Ectodermal cell (in vitro differentiated cells): ENCODE measurements at regions not wholly inside any gene's neighbourhood (a gene's known extent, or its start where the extent isn't known, plus 50 kb on each side); places are given as distances from the start of the nearest gene placed in this dataset.

Experiments used
- H3K27ac ChIP-seq: 2 replicates; pipeline ENCODE4 v1.7.0; 2013; ENCODE audit warnings: mild to moderate bottlenecking, low read depth, low read length; ENCODE audit not compliant: insufficient read depth, poor library complexity, severe bottlenecking
- H3K27me3 ChIP-seq: 2 replicates; pipeline ENCODE4 v1.7.0; 2013; ENCODE audit warnings: mild to moderate bottlenecking, low read length; ENCODE audit not compliant: insufficient read depth, control insufficient read depth, poor library complexity, severe bottlenecking
- H3K36me3 ChIP-seq: one replicate; pipeline ENCODE4 v1.7.0; 2013; ENCODE audit warnings: low read length; ENCODE audit not compliant: control insufficient read depth, insufficient read depth
- H3K4me1 ChIP-seq: one replicate; pipeline ENCODE4 v1.7.0; 2013; ENCODE audit warnings: low read length; ENCODE audit not compliant: control insufficient read depth, insufficient read depth
- H3K4me3 ChIP-seq: 2 replicates; pipeline ENCODE4 v1.7.0; 2013; ENCODE audit warnings: low read depth, low read length, control low read depth; ENCODE audit not compliant: insufficient read depth
- H3K9me3 ChIP-seq: 2 replicates; pipeline ENCODE4 v1.7.0; 2013; ENCODE audit warnings: mild to moderate bottlenecking, low read length, moderate library complexity; ENCODE audit not compliant: control insufficient read depth
- WGBS, 2 experiments: methylation state at CpG; one replicate each; pipeline ENCODE4 v1.1.7; 2013; ENCODE audit warnings: missing lambda C conversion rate in 2 of 2; 5-methylcytosine and 5-hydroxymethylcytosine counted together

DNA sequence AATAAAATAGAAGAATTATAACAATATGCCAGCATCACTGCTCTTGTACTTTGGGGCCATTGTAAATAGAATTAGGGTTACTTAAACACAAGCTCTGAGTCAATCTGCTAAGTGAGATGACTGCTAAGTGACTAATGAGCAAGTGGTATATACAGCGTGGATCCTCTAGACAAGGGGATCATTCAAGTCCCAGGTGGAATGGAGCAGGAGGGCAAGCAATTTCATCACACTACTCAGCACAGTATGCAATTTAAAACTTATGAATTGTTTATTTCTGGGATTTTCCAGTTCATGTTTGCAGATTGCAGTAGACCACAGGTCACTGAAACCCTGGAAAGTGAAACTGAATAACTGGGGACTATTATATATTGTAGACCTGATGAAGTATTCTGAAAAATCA is 235.3 kb downstream of the BTBD3 start:
- Histone ChIP-seq H3K27me3 (no peaks in the 10 kb centered on the region), H3K27ac (no peak overlapping the region), H3K9me3 (no peaks in the 10 kb centered on the region), H3K36me3 (no peaks in the 10 kb centered on the region), H3K4me3 (no peak overlapping the region), H3K4me1 (no peaks in the 10 kb centered on the region)
- 91 to 100% methylated on average over 1 of the region's 1 CpG for WGBS, 2 experiments

DNA sequence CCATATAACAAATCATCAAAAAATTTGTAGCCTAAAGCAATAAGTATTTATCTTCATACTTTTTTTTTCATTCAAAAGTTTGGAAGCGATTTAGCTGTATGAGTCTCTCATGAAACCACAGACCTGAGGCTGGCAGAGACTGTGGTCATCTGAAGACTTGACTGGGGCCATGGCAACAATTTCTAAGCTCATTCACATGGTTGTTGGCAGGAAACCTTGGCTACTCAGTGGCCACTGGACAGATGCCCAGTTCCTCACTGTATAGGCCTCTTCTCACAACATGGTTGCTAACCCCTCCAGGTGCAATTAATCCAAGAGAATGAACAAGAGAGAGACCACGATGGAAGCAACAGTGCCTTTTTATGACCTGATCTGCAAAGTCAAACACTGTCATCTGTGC is 235.9 kb downstream of the BTBD3 start:
- Histone ChIP-seq H3K36me3 (no peaks in the 10 kb centered on the region), H3K4me1 (no peaks in the 10 kb centered on the region), H3K27ac (no peak overlapping the region), H3K9me3 (no peaks in the 10 kb centered on the region), H3K4me3 (no peak overlapping the region), H3K27me3 (no peaks in the 10 kb centered on the region)
- WGBS, 2 experiments, result 87 to 100% methylated on average over 2 of the region's 2 CpGs

DNA sequence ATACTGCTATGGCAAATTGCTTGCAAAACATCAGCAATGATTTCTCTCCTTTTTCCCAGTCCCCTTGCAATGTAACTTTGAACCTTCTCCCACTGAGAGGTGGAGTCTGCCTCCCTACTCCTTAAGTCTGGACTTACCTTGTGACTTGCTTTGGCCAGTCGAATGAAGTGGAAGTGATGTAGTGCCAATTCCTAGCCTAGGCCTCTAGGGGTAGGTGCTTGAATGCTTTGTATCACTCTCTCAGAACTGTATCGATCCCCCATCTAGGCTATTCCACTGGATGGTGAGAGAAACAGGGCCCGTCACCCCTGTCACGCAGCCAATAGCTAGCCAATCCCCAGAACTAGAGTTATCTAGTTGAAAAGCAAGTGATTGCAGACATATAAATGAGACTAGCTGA is 238.6 kb downstream of the BTBD3 start:
- Histone ChIP-seq H3K27me3 (no peaks in the 10 kb centered on the region), H3K27ac (no peak overlapping the region), H3K4me1 (no peaks in the 10 kb centered on the region), H3K9me3 (no peaks in the 10 kb centered on the region), H3K4me3 (no peak overlapping the region), H3K36me3 (no peaks in the 10 kb centered on the region)
- WGBS, 2 experiments, result 94 to 98% methylated on average over 4 of the region's 4 CpGs

DNA sequence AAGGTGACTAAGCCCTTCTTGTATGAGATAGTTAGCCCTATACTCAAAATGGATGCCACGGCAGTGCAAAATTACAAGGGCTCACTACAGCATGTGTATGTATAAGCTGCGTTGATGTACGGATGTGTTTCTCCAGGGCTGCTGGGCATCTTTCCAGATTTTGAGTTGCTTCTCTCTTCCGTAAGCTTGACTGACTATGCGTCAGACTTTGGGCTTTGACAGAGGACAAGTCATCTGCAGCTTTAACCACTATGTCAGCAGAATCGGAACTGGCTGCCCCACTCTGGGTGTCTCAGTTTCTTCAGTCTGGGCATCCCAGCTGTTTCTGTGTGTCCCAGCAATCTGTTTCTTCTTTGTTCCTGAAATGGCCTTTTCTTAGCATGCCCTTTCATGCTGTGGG is 241.6 kb downstream of the BTBD3 start:
- WGBS, 2 experiments, result 94 to 95% methylated on average over 6 of the region's 6 CpGs
- Histone ChIP-seq H3K4me1 (no peaks in the 10 kb centered on the region), H3K4me3 (no peak overlapping the region), H3K27ac (no peak overlapping the region), H3K9me3 (no peaks in the 10 kb centered on the region), H3K36me3 (no peaks in the 10 kb centered on the region), H3K27me3 (no peaks in the 10 kb centered on the region)

DNA sequence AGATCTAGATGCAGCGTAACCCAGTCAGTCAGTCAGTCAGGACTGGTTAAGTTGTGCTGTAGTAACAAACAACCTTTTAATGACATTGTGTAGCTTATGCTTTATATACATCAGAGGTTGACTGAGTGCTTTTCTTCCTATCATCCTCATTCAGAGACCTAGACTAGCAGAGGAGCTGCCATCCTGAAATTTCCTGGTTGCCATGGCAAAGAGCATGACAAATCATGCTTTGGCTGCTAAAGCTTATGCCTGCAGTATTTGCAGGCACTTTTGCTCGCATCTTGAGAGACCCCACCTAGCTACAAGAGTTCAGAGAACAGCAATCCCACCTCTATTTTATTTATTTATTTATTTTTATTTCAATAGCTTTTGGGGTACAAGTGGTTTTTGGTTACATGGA is 244.0 kb downstream of the BTBD3 start:
- no peak overlapping the region for H3K4me3 ChIP-seq
- H3K4me1 ChIP-seq, result no peaks in the 10 kb centered on the region
- 92 to 93% methylated on average over 2 of the region's 2 CpGs for WGBS, 2 experiments
- H3K36me3 ChIP-seq, result no peaks in the 10 kb centered on the region
- no peaks in the 10 kb centered on the region for H3K27me3 ChIP-seq
- H3K27ac ChIP-seq, result no peak overlapping the region
- no peaks in the 10 kb centered on the region for H3K9me3 ChIP-seq

DNA sequence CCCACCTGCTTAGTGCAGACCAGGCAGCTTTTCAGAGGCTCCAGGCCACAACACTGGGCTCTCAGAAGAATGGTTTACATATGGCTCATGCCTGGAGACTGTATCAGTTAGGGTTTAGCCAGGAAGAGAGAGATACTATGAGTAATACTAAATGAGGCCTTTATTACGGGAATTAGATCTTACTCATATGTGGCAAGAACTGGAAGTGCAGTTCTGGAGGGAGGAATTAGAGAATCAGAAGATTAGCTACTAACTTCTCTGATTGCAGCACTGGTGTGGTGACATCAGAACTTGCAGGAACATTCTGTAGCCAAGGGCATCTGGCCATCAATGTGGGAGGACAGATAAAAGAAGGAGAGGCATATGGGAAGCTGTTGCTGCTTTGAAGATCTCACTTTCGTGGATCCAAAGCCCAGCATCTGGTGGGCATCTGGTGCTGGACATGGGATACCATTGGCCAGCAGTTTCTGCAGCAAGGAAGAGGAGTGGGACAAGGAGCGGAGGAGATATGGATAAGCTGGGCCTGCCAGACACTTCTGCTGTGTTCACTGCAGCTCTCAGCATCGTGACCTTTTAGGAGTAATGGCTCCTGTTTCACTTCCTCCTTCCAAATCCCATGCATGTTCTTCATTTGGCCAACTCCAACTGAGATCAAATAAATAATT is 248.5 kb downstream of the BTBD3 start:
- no peaks in the 10 kb centered on the region for H3K9me3 ChIP-seq
- 92 to 93% methylated on average over 4 of the region's 4 CpGs for WGBS, 2 experiments
- H3K4me1 ChIP-seq, result no peaks in the 10 kb centered on the region
- H3K27me3 ChIP-seq, result no peaks in the 10 kb centered on the region
- no peaks in the 10 kb centered on the region for H3K36me3 ChIP-seq
- H3K27ac ChIP-seq, result no peak overlapping the region
- H3K4me3 ChIP-seq, result no peak overlapping the region

DNA sequence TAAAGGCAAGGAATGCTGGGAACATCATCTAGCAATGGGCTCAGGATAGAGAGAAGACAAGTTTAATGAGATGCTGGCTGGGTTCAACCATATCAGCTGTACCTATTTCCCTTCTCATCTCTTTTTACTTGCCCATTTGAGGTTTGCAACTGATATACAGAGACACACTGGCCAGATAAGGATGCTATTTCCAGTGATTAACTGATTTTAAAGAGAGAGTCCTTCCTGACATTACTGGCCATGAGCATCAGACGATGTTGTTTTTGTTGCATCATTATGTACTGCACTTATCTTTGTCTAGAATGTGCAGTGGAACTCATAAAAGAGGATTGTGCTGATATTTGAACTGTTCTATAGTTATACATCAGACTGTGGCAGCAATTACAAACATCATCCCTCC is 252.7 kb downstream of the BTBD3 start:
- no peaks in the 10 kb centered on the region for H3K4me1 ChIP-seq
- WGBS, 2 experiments, result 91 to 100% methylated on average over 1 of the region's 1 CpG
- H3K9me3 ChIP-seq, result no peaks in the 10 kb centered on the region
- H3K27me3 ChIP-seq, result no peaks in the 10 kb centered on the region
- no peak overlapping the region for H3K4me3 ChIP-seq
- no peak overlapping the region for H3K27ac ChIP-seq
- no peaks in the 10 kb centered on the region for H3K36me3 ChIP-seq

DNA sequence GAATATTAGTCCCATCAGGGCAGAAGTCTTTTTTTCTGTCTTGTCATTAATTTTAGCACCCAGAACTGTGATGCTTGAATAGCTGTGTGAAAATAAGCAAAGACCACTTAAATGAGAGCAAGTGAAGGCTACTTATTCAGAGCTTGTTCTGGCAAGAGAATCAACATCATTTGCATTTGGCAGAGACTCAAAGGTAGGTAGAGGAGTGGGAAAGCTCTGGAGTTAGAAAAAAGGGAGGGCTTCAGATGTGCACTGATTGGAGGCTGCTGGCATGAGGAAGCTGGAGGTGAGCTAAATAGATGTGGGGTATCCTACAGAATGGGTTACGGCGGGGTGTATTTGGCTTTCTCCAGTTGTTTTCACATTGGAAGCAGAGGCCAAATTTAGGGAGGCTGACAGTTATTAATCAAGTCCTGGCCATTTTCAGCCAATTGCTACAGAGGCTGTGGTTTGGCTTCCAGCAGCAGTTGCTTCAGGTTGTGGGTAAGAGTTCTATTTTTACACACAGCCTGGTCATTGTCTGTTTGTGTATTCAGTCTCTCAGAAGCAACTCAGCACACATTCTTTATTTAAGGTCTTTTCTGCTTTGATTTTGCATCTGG is 254.3 kb downstream of the BTBD3 start:
- H3K9me3 ChIP-seq, result no peaks in the 10 kb centered on the region
- 97 to 98% methylated on average over 2 of the region's 2 CpGs for WGBS, 2 experiments
- H3K4me3 ChIP-seq, result no peak overlapping the region
- no peaks in the 10 kb centered on the region for H3K27me3 ChIP-seq
- no peaks in the 10 kb centered on the region for H3K36me3 ChIP-seq
- no peak overlapping the region for H3K27ac ChIP-seq
- H3K4me1 ChIP-seq, result no peaks in the 10 kb centered on the region

DNA sequence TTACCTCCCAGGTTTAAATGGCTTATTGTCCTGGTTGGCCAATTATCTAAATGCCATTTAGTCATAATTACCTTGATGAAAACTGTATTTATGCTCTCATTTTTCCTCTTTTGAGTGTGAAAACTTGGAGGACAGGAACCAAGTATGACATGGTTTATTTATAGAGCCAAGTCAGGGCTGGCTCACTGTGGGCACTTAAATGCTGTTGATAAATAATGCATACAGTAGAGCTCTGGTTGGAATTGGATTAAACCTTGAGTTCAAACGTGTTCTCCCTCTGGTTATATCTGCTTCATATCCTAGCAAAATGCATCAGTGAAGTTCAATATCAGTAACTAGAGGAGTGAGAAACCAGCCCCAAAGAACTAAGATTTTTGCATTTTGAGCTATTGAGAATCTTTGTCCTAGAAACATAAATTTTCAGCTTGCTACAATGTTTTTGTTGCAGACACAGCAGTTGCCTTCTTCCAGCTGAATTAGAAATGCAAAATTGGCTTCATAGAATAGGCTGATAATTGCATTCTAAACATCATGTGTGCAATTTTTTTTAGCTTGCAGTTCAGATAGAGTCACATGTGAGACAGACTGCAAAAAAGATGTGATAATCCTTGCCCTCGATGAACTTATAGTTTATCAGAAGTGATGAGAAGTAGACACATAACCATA is 255.8 kb downstream of the BTBD3 start:
- WGBS, 2 experiments, result 82 to 93% methylated on average over 1 to 2 of the region's 2 CpGs
- no peak overlapping the region for H3K27ac ChIP-seq
- no peaks in the 10 kb centered on the region for H3K27me3 ChIP-seq
- no peaks in the 10 kb centered on the region for H3K9me3 ChIP-seq
- H3K4me3 ChIP-seq, result no peak overlapping the region
- no peaks in the 10 kb centered on the region for H3K36me3 ChIP-seq
- no peaks in the 10 kb centered on the region for H3K4me1 ChIP-seq

DNA sequence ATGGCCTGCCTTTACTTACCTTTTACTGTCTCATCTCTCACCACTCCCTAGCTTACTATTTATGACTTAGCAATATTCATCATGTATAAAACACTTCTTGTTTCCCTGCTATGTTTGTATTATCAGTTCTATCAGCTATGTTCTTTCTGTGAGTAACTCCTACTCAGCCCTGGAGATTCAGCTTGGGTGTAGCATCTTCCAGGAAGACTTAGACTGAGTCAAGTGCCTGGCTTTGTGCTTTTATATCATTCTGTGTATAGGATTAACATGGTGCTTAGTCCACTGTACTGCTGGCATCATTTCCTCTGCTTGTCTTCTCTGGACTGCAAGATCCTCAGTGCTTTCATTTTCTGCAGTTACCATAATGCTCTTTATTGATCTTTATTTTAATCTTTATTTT is 257.8 kb downstream of the BTBD3 start:
- no peaks in the 10 kb centered on the region for H3K36me3 ChIP-seq
- H3K4me1 ChIP-seq, result no peaks in the 10 kb centered on the region
- H3K4me3 ChIP-seq, result no peak overlapping the region
- H3K27ac ChIP-seq, result no peak overlapping the region
- H3K27me3 ChIP-seq, result no peaks in the 10 kb centered on the region
- H3K9me3 ChIP-seq, result no peaks in the 10 kb centered on the region
